ENCODE measurements at regions not wholly inside any gene's neighbourhood (a gene's known extent, or its start where the extent isn't known, plus 50 kb on each side); places are given as distances from the start of the nearest gene placed in this dataset.

GRCh38 chr2:15775753-15776628 lies 164.4 kb upstream of the MYCN start:
- no peak for TF ChIP-seq POLR2A (IDR thresholded peaks at IDR 0.05)
- no peak for TF ChIP-seq EP300 (IDR thresholded peaks at IDR 0.05)
- no peak for TF ChIP-seq CTCF (IDR thresholded peaks at IDR 0.05)
- no peak for TF ChIP-seq POLR2AphosphoS5 (IDR thresholded peaks at IDR 0.05)
- Histone ChIP-seq H3K27ac (no peak overlapping the region), H3K27me3 (no peaks in the 10 kb centered on the region), H3K4me3 (no peak overlapping the region), H3K9me3 (no peaks in the 10 kb centered on the region), H3K4me1 (no peaks in the 10 kb centered on the region), H3K36me3 (no peaks in the 10 kb centered on the region)
- WGBS, 2 donors, result 73 to 84% methylated on average over 4 of the region's 4 CpGs
- intact Hi-C loops (cut with DNase I), result no loop called here
- no peak for DNase-seq

GRCh38 chr2:15776629-15776919 lies 163.8 kb upstream of the MYCN start:
- intact Hi-C loops (cut with DNase I), result no loop called here
- 76 to 87% methylated on average over 3 of the region's 3 CpGs for WGBS, 2 donors
- H3K4me1 ChIP-seq, result no peaks in the 10 kb centered on the region

GRCh38 chr2:15776992-15777702 lies 163.2 kb upstream of the MYCN start:
- Histone ChIP-seq H3K27ac (no peak overlapping the region), H3K36me3 (no peaks in the 10 kb centered on the region), H3K4me3 (no peak overlapping the region), H3K27me3 (no peaks in the 10 kb centered on the region), H3K9me3 (no peaks in the 10 kb centered on the region), H3K4me1 (no peaks in the 10 kb centered on the region)
- TF ChIP-seq EP300 (IDR thresholded peaks at IDR 0.05) (no peak), CTCF (IDR thresholded peaks at IDR 0.05) (no peak), POLR2A (IDR thresholded peaks at IDR 0.05) (no peak), POLR2AphosphoS5 (IDR thresholded peaks at IDR 0.05) (no peak)
- WGBS, 2 donors, result 93% methylated on average over 5 of the region's 5 CpGs
- intact Hi-C loops (cut with DNase I), result no loop called here
- no peak for DNase-seq

More at GRCh38 chr2:15776629-15776919, 163.8 kb upstream of the MYCN start:
- Histone ChIP-seq H3K27me3 (no peaks in the 10 kb centered on the region), H3K4me3 (no peak overlapping the region), H3K27ac (no peak overlapping the region), H3K9me3 (no peaks in the 10 kb centered on the region), H3K36me3 (no peaks in the 10 kb centered on the region)
- no peak for DNase-seq
- no peak for TF ChIP-seq POLR2AphosphoS5 (IDR thresholded peaks at IDR 0.05)
- no peak for TF ChIP-seq POLR2A (IDR thresholded peaks at IDR 0.05)
- no peak for TF ChIP-seq EP300 (IDR thresholded peaks at IDR 0.05)
- no peak for TF ChIP-seq CTCF (IDR thresholded peaks at IDR 0.05)

- intact Hi-C loops (cut with DNase I), result no loop called here
- no peak for DNase-seq
- no peak overlapping the region for H3K4me3 ChIP-seq
- TF ChIP-seq POLR2AphosphoS5 (IDR thresholded peaks at IDR 0.05) (no peak), CTCF (IDR thresholded peaks at IDR 0.05) (no peak), POLR2A (IDR thresholded peaks at IDR 0.05) (no peak), EP300 (IDR thresholded peaks at IDR 0.05) (no peak)
- WGBS, 2 donors, result 85 to 91% methylated on average over 6 of the region's 6 CpGs
- no peak overlapping the region for H3K27ac ChIP-seq
- H3K4me1 ChIP-seq, result no peaks in the 10 kb centered on the region
- peaks cover 0 to 5% (median 0%) of the 10 kb centered on the region in 3 donors for H3K27me3 ChIP-seq
- H3K9me3 ChIP-seq, result no peaks in the 10 kb centered on the region
- H3K36me3 ChIP-seq, result no peaks in the 10 kb centered on the region
Observed at GRCh38 chr2:15777795-15778371, 162.5 kb upstream of the MYCN start.

All from sigmoid colon (tissue), 6 donors.